Epithelial cell of esophagus (primary cell): ENCODE measurements at regions not wholly inside any gene's neighbourhood (a gene's known extent, or its start where the extent isn't known, plus 50 kb on each side); places are given as distances from the start of the nearest gene placed in this dataset.

ENCODE experiments used
- DNase-seq: peaks from one replicate; pipeline ENCODE4 v3.0.0; 2010; ENCODE audit warnings: low read depth
- H3K4me3 ChIP-seq: 2 replicates; pipeline ENCODE4 v1.5.1; 2011; ENCODE audit warnings: mild to moderate bottlenecking, low read length, control low read depth
- TF ChIP-seq, protein P1 (sequence below): IDR thresholded peaks from 2 replicates; pipeline ENCODE4 v1.5.1; 2011; ENCODE audit warnings: low read depth, mild to moderate bottlenecking, low read length, control low read depth, inconsistent platforms; ENCODE audit not compliant: insufficient read depth; ENCODE audit errors: missing control alignments

DNA sequence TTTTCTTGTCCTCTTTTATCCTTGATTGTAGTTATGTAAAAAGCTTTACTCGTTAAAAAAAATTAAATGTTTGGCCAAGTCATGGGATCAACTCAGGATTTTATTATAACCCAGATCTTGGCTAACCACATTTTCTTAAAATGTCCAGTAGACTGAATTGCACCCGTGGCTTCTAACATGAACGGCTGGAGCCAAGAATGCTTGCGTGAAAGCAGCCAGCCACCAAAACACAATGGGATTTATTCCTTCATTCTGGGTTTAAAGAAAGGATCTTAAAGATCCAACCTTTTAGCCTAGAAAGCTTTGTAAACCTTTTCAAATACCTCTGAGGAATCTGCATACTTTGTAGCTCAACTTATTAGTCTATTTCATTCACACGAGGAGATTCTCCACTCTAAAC, 404.4 kb downstream of the USP25 start:
- DNase-seq: no peak
- TF ChIP-seq, protein P1, sequence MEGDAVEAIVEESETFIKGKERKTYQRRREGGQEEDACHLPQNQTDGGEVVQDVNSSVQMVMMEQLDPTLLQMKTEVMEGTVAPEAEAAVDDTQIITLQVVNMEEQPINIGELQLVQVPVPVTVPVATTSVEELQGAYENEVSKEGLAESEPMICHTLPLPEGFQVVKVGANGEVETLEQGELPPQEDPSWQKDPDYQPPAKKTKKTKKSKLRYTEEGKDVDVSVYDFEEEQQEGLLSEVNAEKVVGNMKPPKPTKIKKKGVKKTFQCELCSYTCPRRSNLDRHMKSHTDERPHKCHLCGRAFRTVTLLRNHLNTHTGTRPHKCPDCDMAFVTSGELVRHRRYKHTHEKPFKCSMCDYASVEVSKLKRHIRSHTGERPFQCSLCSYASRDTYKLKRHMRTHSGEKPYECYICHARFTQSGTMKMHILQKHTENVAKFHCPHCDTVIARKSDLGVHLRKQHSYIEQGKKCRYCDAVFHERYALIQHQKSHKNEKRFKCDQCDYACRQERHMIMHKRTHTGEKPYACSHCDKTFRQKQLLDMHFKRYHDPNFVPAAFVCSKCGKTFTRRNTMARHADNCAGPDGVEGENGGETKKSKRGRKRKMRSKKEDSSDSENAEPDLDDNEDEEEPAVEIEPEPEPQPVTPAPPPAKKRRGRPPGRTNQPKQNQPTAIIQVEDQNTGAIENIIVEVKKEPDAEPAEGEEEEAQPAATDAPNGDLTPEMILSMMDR: no peak
- no peak overlapping the region for H3K4me3 ChIP-seq

DNA sequence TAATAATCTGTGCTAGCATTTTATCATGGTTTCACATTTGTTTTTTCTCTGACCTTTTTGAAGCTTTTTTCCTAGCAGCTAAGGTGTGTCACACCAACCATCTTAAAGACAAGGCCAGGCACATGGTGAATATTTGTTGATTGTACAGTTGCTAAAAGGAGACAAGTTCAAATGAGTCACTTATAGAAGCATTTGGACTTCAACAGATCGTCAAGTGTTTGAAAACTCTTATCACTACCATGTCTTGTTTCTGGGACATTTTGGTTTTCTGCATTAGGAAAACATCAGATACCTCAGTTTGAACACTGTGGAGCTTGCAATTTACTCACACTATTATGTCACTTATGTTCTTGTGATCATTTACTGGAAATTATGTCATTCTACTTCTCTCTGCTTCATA, 407.3 kb downstream of the USP25 start:
- TF ChIP-seq, protein P1: no peak
- no peak overlapping the region for H3K4me3 ChIP-seq
- DNase-seq: peak; percentile 23

GRCh38 chr21:16145052-16145451, 415.3 kb downstream of the USP25 start:
- no peak for DNase-seq
- H3K4me3 ChIP-seq: no peak overlapping the region
- TF ChIP-seq, protein P1: no peak

DNA sequence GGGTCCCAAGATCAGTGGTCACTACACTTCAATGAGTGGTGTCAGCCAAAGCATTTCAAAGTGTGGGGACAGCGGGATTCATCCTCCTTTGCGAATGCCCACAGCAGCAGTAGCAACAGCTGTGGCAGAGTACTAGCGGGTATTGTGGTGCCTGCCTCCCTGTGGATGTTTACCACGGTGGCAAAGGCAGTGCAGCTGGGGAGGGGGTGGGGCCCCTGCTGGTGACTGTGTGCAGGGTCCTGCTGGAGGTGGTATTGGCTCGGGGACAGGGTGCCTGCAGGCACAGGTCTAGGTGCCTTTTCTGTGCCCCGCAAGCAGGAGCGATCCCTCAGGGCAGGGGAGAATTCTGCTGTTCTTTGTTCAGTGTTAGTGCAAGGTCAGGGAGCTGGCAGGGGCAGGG, 415.7 kb downstream of the USP25 start:
- H3K4me3 ChIP-seq: no peak overlapping the region
- TF ChIP-seq, protein P1: no peak
- no peak for DNase-seq

DNA sequence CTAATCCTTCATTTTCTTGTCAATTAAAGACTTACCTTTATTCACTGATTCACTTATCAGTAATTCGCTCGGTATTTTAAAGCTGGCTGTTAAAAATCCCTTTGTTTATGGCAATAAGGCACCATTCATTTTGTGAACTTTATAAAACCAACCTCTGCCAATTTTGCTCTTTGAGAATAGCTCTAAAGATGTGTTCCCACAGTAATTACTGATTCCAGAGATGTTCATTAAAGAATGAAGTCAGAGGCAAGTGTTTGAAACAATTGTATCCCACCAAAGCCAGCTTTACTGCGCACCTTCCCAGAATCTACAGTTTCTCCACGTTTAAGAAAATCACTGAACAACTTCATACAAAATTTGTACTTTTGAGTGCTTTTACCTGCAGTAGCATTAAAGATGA, 424.5 kb downstream of the USP25 start:
- no peak for DNase-seq
- no peak overlapping the region for H3K4me3 ChIP-seq
- TF ChIP-seq, protein P1: no peak

GRCh38 chr21:16154951-16155635, 425.3 kb downstream of the USP25 start:
- no peak overlapping the region for H3K4me3 ChIP-seq
- TF ChIP-seq, protein P1: no peak
- no peak for DNase-seq

GRCh38 chr21:16156841-16157489, 427.2 kb downstream of the USP25 start:
- DNase-seq: no peak
- TF ChIP-seq, protein P1: no peak
- no peak overlapping the region for H3K4me3 ChIP-seq
